ENCODE measurements at regions not wholly inside any gene's neighbourhood (a gene's known extent, or its start where the extent isn't known, plus 50 kb on each side); places are given as distances from the start of the nearest gene placed in this dataset.

DNA sequence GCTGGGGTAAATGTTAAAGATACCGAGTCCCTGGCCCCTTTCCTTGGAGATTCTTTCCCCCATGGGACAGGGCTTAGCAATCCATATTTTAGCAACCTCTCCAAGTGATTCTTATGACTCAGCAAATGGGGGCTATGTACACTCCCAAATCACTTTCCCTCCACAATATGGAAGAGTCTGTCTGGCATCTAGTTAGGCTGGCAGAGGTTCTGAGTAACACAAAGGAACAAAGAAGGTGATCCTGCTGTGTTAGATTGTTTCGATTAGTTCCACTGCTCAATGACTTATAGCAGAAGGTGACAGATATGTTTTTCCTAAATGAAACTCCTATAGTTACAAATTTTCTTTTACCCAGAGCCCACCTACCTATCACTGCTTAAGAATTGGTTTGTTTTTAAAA lies 154.0 kb upstream of the SYT13 start:
- no peaks in the 10 kb centered on the region for H4K20me1 ChIP-seq (replicated peaks; ENCODE audit: insufficient read depth)
- H3K9me2 ChIP-seq (ENCODE audit: insufficient read depth): no peaks in the 10 kb centered on the region
- H3K27me3 ChIP-seq (ENCODE audit: insufficient read depth): no peaks in the 10 kb centered on the region
- TF ChIP-seq STAT1 (IDR thresholded peaks at IDR 0.05; ENCODE audit: unreplicated experiment): no peak
- TF ChIP-seq, protein P1, sequence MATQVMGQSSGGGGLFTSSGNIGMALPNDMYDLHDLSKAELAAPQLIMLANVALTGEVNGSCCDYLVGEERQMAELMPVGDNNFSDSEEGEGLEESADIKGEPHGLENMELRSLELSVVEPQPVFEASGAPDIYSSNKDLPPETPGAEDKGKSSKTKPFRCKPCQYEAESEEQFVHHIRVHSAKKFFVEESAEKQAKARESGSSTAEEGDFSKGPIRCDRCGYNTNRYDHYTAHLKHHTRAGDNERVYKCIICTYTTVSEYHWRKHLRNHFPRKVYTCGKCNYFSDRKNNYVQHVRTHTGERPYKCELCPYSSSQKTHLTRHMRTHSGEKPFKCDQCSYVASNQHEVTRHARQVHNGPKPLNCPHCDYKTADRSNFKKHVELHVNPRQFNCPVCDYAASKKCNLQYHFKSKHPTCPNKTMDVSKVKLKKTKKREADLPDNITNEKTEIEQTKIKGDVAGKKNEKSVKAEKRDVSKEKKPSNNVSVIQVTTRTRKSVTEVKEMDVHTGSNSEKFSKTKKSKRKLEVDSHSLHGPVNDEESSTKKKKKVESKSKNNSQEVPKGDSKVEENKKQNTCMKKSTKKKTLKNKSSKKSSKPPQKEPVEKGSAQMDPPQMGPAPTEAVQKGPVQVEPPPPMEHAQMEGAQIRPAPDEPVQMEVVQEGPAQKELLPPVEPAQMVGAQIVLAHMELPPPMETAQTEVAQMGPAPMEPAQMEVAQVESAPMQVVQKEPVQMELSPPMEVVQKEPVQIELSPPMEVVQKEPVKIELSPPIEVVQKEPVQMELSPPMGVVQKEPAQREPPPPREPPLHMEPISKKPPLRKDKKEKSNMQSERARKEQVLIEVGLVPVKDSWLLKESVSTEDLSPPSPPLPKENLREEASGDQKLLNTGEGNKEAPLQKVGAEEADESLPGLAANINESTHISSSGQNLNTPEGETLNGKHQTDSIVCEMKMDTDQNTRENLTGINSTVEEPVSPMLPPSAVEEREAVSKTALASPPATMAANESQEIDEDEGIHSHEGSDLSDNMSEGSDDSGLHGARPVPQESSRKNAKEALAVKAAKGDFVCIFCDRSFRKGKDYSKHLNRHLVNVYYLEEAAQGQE (IDR thresholded peaks at IDR 0.05; ENCODE audit: unreplicated experiment): no peak
- TF ChIP-seq, protein P2, sequence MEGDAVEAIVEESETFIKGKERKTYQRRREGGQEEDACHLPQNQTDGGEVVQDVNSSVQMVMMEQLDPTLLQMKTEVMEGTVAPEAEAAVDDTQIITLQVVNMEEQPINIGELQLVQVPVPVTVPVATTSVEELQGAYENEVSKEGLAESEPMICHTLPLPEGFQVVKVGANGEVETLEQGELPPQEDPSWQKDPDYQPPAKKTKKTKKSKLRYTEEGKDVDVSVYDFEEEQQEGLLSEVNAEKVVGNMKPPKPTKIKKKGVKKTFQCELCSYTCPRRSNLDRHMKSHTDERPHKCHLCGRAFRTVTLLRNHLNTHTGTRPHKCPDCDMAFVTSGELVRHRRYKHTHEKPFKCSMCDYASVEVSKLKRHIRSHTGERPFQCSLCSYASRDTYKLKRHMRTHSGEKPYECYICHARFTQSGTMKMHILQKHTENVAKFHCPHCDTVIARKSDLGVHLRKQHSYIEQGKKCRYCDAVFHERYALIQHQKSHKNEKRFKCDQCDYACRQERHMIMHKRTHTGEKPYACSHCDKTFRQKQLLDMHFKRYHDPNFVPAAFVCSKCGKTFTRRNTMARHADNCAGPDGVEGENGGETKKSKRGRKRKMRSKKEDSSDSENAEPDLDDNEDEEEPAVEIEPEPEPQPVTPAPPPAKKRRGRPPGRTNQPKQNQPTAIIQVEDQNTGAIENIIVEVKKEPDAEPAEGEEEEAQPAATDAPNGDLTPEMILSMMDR (conservative IDR thresholded peaks at IDR 0.05; ENCODE audit: low read depth in 2 of 2): no peak
- no peak overlapping the region for H3K4me3 ChIP-seq
- H3F3A ChIP-seq (replicated peaks; ENCODE audit: low read depth): no peaks in the 10 kb centered on the region
- Mint-ChIP-seq H3K9me3 (peaks cover 7% of the 10 kb centered on the region; the same call in 2 of the 3 replicates), H3K4me3 (no peak overlapping the region), H3K27me3 (ENCODE audit: insufficient read depth, low read depth, poor library complexity) (no peaks in the 10 kb centered on the region), H3K36me3 (ENCODE audit: low read depth) (no peaks in the 10 kb centered on the region), H3K27ac (no peak overlapping the region), H3K4me1 (peaks cover 2% of the 10 kb centered on the region; the same call in 1 of the 3 replicates)
- no peak overlapping the region for H3K4me2 ChIP-seq
- H3K27ac ChIP-seq (ENCODE audit: low read depth): no peak overlapping the region
- H3K79me2 ChIP-seq (replicated peaks; ENCODE audit: insufficient read depth): no peaks in the 10 kb centered on the region
- H3K36me3 ChIP-seq (ENCODE audit: insufficient read depth): no peaks in the 10 kb centered on the region
- no peak for DNase-seq (ENCODE audit: low spot score)
- no peaks in the 10 kb centered on the region for H3K4me1 ChIP-seq (ENCODE audit: insufficient read depth)
- ATAC-seq: no peak
- H2AFZ ChIP-seq: no peak overlapping the region

DNA sequence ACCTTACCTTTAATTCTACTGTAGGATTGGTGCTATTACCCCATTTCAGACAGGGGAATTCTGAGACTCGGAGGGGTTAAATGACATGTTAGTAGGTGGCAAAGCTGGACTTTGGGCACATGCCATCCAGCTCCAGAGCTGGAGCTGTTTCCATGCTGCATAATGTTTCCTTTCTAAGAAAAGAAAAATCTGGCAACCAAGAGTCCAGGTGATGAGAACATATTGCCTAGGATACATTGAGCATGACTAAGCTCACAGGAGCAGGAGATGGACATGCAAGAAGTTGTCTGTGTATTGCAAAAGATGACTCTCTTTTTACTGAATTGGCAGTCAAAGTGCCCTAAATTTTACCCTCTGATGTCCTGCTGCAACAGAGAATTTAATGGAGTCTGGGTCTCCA lies 150.8 kb upstream of the SYT13 start:
- no peaks in the 10 kb centered on the region; the same call in 2 of the 3 replicates for H3K4me1 Mint-ChIP-seq
- Histone ChIP-seq H3F3A (replicated peaks; ENCODE audit: low read depth) (no peaks in the 10 kb centered on the region), H3K9me2 (ENCODE audit: insufficient read depth) (no peaks in the 10 kb centered on the region), H3K36me3 (ENCODE audit: insufficient read depth) (no peaks in the 10 kb centered on the region), H4K20me1 (replicated peaks; ENCODE audit: insufficient read depth) (no peaks in the 10 kb centered on the region), H3K4me2 (no peak overlapping the region), H3K4me3 (no peak overlapping the region), H3K27ac (ENCODE audit: low read depth) (no peak overlapping the region), H3K27me3 (ENCODE audit: insufficient read depth) (no peaks in the 10 kb centered on the region), H3K79me2 (replicated peaks; ENCODE audit: insufficient read depth) (no peaks in the 10 kb centered on the region), H2AFZ (no peak overlapping the region), H3K4me1 (ENCODE audit: insufficient read depth) (no peaks in the 10 kb centered on the region)
- H3K36me3 Mint-ChIP-seq (ENCODE audit: low read depth): no peaks in the 10 kb centered on the region
- no peak overlapping the region for H3K27ac Mint-ChIP-seq
- peaks cover 4% of the 10 kb centered on the region; the same call in 2 of the 3 replicates for H3K9me3 Mint-ChIP-seq
- H3K4me3 Mint-ChIP-seq: no peak overlapping the region
- DNase-seq (ENCODE audit: low spot score) (no peak), ATAC-seq (no peak)
- TF ChIP-seq, protein P3, sequence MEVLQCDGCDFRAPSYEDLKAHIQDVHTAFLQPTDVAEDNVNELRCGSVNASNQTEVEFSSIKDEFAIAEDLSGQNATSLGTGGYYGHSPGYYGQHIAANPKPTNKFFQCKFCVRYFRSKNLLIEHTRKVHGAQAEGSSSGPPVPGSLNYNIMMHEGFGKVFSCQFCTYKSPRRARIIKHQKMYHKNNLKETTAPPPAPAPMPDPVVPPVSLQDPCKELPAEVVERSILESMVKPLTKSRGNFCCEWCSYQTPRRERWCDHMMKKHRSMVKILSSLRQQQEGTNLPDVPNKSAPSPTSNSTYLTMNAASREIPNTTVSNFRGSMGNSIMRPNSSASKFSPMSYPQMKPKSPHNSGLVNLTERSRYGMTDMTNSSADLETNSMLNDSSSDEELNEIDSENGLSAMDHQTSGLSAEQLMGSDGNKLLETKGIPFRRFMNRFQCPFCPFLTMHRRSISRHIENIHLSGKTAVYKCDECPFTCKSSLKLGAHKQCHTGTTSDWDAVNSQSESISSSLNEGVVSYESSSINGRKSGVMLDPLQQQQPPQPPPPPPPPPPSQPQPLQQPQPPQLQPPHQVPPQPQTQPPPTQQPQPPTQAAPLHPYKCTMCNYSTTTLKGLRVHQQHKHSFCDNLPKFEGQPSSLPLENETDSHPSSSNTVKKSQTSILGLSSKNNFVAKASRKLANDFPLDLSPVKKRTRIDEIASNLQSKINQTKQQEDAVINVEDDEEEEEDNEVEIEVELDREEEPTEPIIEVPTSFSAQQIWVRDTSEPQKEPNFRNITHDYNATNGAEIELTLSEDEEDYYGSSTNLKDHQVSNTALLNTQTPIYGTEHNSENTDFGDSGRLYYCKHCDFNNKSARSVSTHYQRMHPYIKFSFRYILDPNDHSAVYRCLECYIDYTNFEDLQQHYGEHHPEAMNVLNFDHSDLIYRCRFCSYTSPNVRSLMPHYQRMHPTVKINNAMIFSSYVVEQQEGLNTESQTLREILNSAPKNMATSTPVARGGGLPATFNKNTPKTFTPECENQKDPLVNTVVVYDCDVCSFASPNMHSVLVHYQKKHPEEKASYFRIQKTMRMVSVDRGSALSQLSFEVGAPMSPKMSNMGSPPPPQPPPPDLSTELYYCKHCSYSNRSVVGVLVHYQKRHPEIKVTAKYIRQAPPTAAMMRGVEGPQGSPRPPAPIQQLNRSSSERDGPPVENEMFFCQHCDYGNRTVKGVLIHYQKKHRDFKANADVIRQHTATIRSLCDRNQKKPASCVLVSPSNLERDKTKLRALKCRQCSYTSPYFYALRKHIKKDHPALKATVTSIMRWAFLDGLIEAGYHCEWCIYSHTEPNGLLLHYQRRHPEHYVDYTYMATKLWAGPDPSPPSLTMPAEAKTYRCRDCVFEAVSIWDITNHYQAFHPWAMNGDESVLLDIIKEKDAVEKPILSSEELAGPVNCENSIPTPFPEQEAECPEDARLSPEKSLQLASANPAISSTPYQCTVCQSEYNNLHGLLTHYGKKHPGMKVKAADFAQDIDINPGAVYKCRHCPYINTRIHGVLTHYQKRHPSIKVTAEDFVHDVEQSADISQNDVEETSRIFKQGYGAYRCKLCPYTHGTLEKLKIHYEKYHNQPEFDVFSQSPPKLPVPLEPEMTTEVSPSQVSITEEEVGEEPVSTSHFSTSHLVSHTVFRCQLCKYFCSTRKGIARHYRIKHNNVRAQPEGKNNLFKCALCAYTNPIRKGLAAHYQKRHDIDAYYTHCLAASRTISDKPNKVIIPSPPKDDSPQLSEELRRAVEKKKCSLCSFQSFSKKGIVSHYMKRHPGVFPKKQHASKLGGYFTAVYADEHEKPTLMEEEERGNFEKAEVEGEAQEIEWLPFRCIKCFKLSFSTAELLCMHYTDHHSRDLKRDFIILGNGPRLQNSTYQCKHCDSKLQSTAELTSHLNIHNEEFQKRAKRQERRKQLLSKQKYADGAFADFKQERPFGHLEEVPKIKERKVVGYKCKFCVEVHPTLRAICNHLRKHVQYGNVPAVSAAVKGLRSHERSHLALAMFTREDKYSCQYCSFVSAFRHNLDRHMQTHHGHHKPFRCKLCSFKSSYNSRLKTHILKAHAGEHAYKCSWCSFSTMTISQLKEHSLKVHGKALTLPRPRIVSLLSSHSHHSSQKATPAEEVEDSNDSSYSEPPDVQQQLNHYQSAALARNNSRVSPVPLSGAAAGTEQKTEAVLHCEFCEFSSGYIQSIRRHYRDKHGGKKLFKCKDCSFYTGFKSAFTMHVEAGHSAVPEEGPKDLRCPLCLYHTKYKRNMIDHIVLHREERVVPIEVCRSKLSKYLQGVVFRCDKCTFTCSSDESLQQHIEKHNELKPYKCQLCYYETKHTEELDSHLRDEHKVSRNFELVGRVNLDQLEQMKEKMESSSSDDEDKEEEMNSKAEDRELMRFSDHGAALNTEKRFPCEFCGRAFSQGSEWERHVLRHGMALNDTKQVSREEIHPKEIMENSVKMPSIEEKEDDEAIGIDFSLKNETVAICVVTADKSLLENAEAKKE (CRISPR knock-in tag; IDR thresholded peaks at IDR 0.05): no peak
- TF ChIP-seq CREB1 (CRISPR knock-in tag; IDR thresholded peaks at IDR 0.05; ENCODE audit: low read depth): no peak
- H3K27me3 Mint-ChIP-seq (ENCODE audit: insufficient read depth, low read depth, poor library complexity): no peaks in the 10 kb centered on the region

Measured in GM23338 (cell line).